ENCODE measurements at regions not wholly inside any gene's neighbourhood (a gene's known extent, or its start where the extent isn't known, plus 50 kb on each side); places are given as distances from the start of the nearest gene placed in this dataset.

- TF ChIP-seq CTCF (conservative IDR thresholded peaks at IDR 0.05 in 1 of 2, IDR thresholded peaks at IDR 0.05 in 1 of 2; ENCODE audit: extremely low read depth in 1 of 2, insufficient read depth in 1 of 2, low read depth in 1 of 2, low read length in 2 of 2) (no peak), EZH2 (IDR thresholded peaks at IDR 0.05; ENCODE audit: borderline replicate concordance, low read length) (no peak)
Observed at GRCh38 chr12:67434671-67435370, 165.7 kb downstream of the CAND1 start.
